K562 (cell line): ENCODE measurements at regions not wholly inside any gene's neighbourhood (a gene's known extent, or its start where the extent isn't known, plus 50 kb on each side); places are given as distances from the start of the nearest gene placed in this dataset.

ENCODE experiments used
- ATAC-seq: fragments of 200-7000 bp; cut with Tn5 transposase; 3 replicates; pipeline ENCODE4 v1.9.1; 2020; ENCODE audit warnings: moderate library complexity
- BruUV-seq: library from RNA; stranded (reverse); fragments of 400-500 nt; replicated peaks from 2 replicates; lab custom pipeline; 2021; lab: Mats Ljungman, UMichigan
- CTCF ChIA-PET: fragments of 300-600 bp; formaldehyde crosslinking; extraction: SDS; loops from one replicate; lab custom pipeline; 2021; ENCODE audit warnings: low intra/inter-chr PET ratio; lab: Yijun Ruan, JAX
- POLR2A ChIA-PET: fragments of 300-600, 350-650 bp; sonication (Branson Sonifier 250); formaldehyde crosslinking; extraction: SDS; loops from one replicate; lab custom pipeline; 2021; ENCODE audit warnings: antibody characterized with exemption, inconsistent platforms; lab: Yijun Ruan, JAX
- DNase-seq, 4 experiments: peaks; one replicate each; pipeline versions ENCODE4 v3.0.0 to v3.0.0-alpha.2; 2011 to 2018; ENCODE audit warnings: low spot score in 3 of 4, mixed read lengths in 3 of 4; ENCODE audit errors: extremely low read depth in 1 of 4
- FAIRE-seq: peaks from 2 replicates; lab custom pipeline; 2011; peaks lifted over from hg19 to GRCh38; lab: Jason Lieb, UNC
- H2AFZ ChIP-seq: 2 replicates; pipeline ENCODE4 v1.6.0; 2011; ENCODE audit warnings: low read depth, low read length, control low read depth, inconsistent platforms
- H3K27ac ChIP-seq: fragments of 200-600 bp; 3 replicates; pipeline ENCODE4 v1.8.0; 2011; ENCODE audit warnings: low read depth, mild to moderate bottlenecking, control low read depth, inconsistent platforms, low read length, moderate library complexity, mixed read lengths; ENCODE audit errors: extremely low read depth
- H3K27me3 ChIP-seq, 2 experiments: fragments of 300-600 bp in 1 of 2; 2 replicates in 1 of 2; 3 replicates in 1 of 2; pipeline versions ENCODE4 v1.6.0 to v1.8.0; 2011; ENCODE audit warnings: inconsistent platforms in 2 of 2, low read length in 2 of 2, mild to moderate bottlenecking in 1 of 2, mixed read lengths in 1 of 2, moderate library complexity in 1 of 2; ENCODE audit not compliant: control insufficient read depth in 2 of 2, insufficient read depth in 2 of 2
- H3K36me3 ChIP-seq: fragments of 300-600 bp; 3 replicates; pipeline ENCODE4 v1.8.0; 2011; ENCODE audit warnings: mild to moderate bottlenecking, low read length, inconsistent platforms; ENCODE audit not compliant: control insufficient read depth, insufficient read depth
- H3K4me1 ChIP-seq, 2 experiments: fragments of 200-600 bp in 1 of 2; replicated peaks in 1 of 2; 2 replicates in 1 of 2; 3 replicates in 1 of 2; pipeline versions ENCODE4 v1.5.1 to v1.8.0; 2011; ENCODE audit warnings: inconsistent platforms in 2 of 2, low read length in 2 of 2, mild to moderate bottlenecking in 1 of 2, mixed read lengths in 1 of 2, moderate library complexity in 1 of 2; ENCODE audit not compliant: control insufficient read depth in 2 of 2, insufficient read depth in 2 of 2
- H3K4me2 ChIP-seq: 2 replicates; pipeline ENCODE4 v1.6.1; 2011; ENCODE audit warnings: low read length, control low read depth, inconsistent platforms, mixed read lengths; ENCODE audit not compliant: insufficient read depth
- H3K4me3 ChIP-seq: fragments of 200-600 bp; sonication (generic), shearing (Covaris generic); 2 replicates; pipeline ENCODE4 v1.5.1; 2016; ENCODE audit warnings: control low read depth, inconsistent platforms
- H3K79me2 ChIP-seq: fragments of 200-600 bp; 3 replicates; pipeline ENCODE4 v1.8.0; 2011; ENCODE audit warnings: low read length, inconsistent platforms; ENCODE audit not compliant: control insufficient read depth, insufficient read depth
- H3K9ac ChIP-seq, 2 experiments: 2 replicates each; pipeline versions ENCODE4 v1.6.0 to v1.6.1; 2011; ENCODE audit warnings: low read depth in 2 of 2, low read length in 2 of 2, control low read depth in 1 of 2, inconsistent platforms in 1 of 2, mild to moderate bottlenecking in 1 of 2, mixed read lengths in 1 of 2; ENCODE audit not compliant: insufficient read depth in 1 of 2
- H3K9me1 ChIP-seq: one replicate; pipeline ENCODE4 v1.6.0; 2011; ENCODE audit warnings: inconsistent platforms, mild to moderate bottlenecking, low read length, moderate library complexity; ENCODE audit not compliant: control insufficient read depth, insufficient read depth
- H3K9me3 ChIP-seq: replicated peaks from 2 replicates; pipeline ENCODE4 v1.5.1; 2011; ENCODE audit warnings: low read depth, low read length, inconsistent platforms; ENCODE audit not compliant: control insufficient read depth, insufficient read depth
- H4K20me1 ChIP-seq: replicated peaks from 2 replicates; pipeline ENCODE4 v1.6.1; 2011; ENCODE audit warnings: low read length, inconsistent platforms, mixed read lengths; ENCODE audit not compliant: control insufficient read depth, insufficient read depth
- AFF4 ChIP-seq: sonication (generic); formaldehyde crosslinking; IDR thresholded peaks from 2 replicates; pipeline ENCODE4 v1.8.0; 2023; ENCODE audit warnings: mild to moderate bottlenecking, missing genetic modification reagents
- ARID3B ChIP-seq: fragments of 250-450 bp; sonication (Bioruptor Pico); IDR thresholded peaks from 2 replicates; pipeline ENCODE4 v1.4.0; 2020; ENCODE audit warnings: borderline replicate concordance
- CBX5 ChIP-seq: IDR thresholded peaks from 2 replicates; pipeline ENCODE4 v1.6.1; 2014; ENCODE audit warnings: low read depth, borderline replicate concordance
- HMG20A ChIP-seq: fragments of 450-650 bp; formaldehyde crosslinking; conservative IDR thresholded peaks from 2 replicates; pipeline ENCODE4 v1.4.0; 2020; ENCODE audit warnings: mild to moderate bottlenecking, mixed read lengths
- PHF8 ChIP-seq: fragments of 200-600 bp; sonication (generic); IDR thresholded peaks from 2 replicates; pipeline ENCODE4 v1.6.1; 2012; ENCODE audit warnings: mixed run types, mild to moderate bottlenecking, inconsistent platforms, low read length, moderate library complexity, borderline replicate concordance
- ZNF384 ChIP-seq: IDR thresholded peaks from 2 replicates; pipeline ENCODE4 v1.6.1; 2012; ENCODE audit warnings: low read depth, low read length, improper control_type of control experiment
- whole genome bisulfite sequencing: fragments of 100-300 bp; shearing (Covaris generic); methylation state at CpG from one replicate; pipeline ENCODE4 v1.1.6; 2016; ENCODE audit warnings: low coverage, mixed read lengths; ENCODE audit not compliant: insufficient coverage; ENCODE audit errors: missing lambda C conversion rate; 5-methylcytosine and 5-hydroxymethylcytosine counted together
- in situ Hi-C: fragments of 300-500 bp; cut with MboI; formaldehyde crosslinking; loops from 4 replicates; pipeline ENCODE4 v1.15.0; 2018; ENCODE audit warnings: inconsistent platforms, mixed read lengths
- intact Hi-C: fragments of 100-400 bp; cut with micrococcal nuclease; formaldehyde crosslinking; loops from 2 replicates; pipeline ENCODE4 v1.14.2; 2022

- ChIA-PET CTCF (no interaction called here), POLR2A (no interaction called here)
- TF ChIP-seq CBX5 = no peak
- TF ChIP-seq AFF4 = no peak
- no peak for TF ChIP-seq PHF8
- TF ChIP-seq ZNF384 = no peak
- TF ChIP-seq ARID3B = no peak
- TF ChIP-seq HMG20A (CRISPR knock-in tag) = no peak
- Histone ChIP-seq H3K79me2 (no peaks in the 10 kb centered on the region), H3K9me3 (no peaks in the 10 kb centered on the region), H3K9me1 (no peaks in the 10 kb centered on the region), H3K27ac (no peak overlapping the region), H3K9ac (no peak overlapping the region), H3K4me1 (no peaks in the 10 kb centered on the region), H3K4me3 (no peak overlapping the region), H3K36me3 (no peaks in the 10 kb centered on the region), H3K4me2 (no peak overlapping the region), H2AFZ (no peak overlapping the region), H3K27me3 (no peaks in the 10 kb centered on the region), H4K20me1 (no peaks in the 10 kb centered on the region)
- in situ Hi-C loops = no loop called here
- no TSS peak for BruUV-seq
- intact Hi-C loops = no loop called here
- WGBS = 0% methylated on average over 1 of the region's 1 CpG
- DNase-seq (no peak), FAIRE-seq (no peak), ATAC-seq (no peak)
These were observed 242.6 kb upstream of the FAT3 start for GRCh38 chr11:91981995-91982394.
